Transverse colon (tissue), 4 donors: ENCODE measurements at regions not wholly inside any gene's neighbourhood (a gene's known extent, or its start where the extent isn't known, plus 50 kb on each side); places are given as distances from the start of the nearest gene placed in this dataset.

Source experiments
- DNase-seq: peaks from one replicate; pipeline ENCODE4 v3.0.0-alpha.2; 2019
- H3K27ac ChIP-seq, 4 donors: fragments of 200-600 bp; sonication (generic); 2 replicates each; pipeline ENCODE4 v1.5.1; 2016 to 2018; ENCODE audit warnings: inconsistent platforms in 4 of 4
- H3K27me3 ChIP-seq: fragments of 200-600 bp; sonication (generic); 2 replicates; pipeline ENCODE4 v1.5.1; 2017; ENCODE audit warnings: inconsistent platforms
- H3K36me3 ChIP-seq, 4 donors: fragments of 200-600 bp; sonication (generic); 2 replicates each; pipeline ENCODE4 v1.5.1; 2017 to 2019; ENCODE audit warnings: inconsistent platforms in 4 of 4
- H3K4me1 ChIP-seq, 4 donors: fragments of 200-600 bp; sonication (generic); 2 replicates each; pipeline ENCODE4 v1.5.1; 2017 to 2020; ENCODE audit warnings: inconsistent platforms in 4 of 4
- H3K4me3 ChIP-seq, 4 donors: fragments of 200-600 bp; sonication (generic); 1 replicate in 1 of 4; 2 replicates in 3 of 4; pipeline versions ENCODE4 v1.5.1 to v1.6.1; 2017 to 2019; ENCODE audit warnings: inconsistent platforms in 4 of 4
- H3K9me3 ChIP-seq, 2 donors: fragments of 200-600 bp; sonication (generic); 2 replicates each; pipeline ENCODE4 v1.5.1; 2017 to 2019; ENCODE audit warnings: inconsistent platforms in 2 of 2
- EP300 ChIP-seq: sonication (generic); formaldehyde crosslinking; IDR thresholded peaks from one replicate; pipeline ENCODE4 v1.6.1; 2017; ENCODE audit warnings: antibody characterized with exemption, low read depth
- POLR2A ChIP-seq: fragments of 450-650 bp; IDR thresholded peaks from one replicate; pipeline ENCODE4 v1.6.1; 2016; ENCODE audit warnings: antibody characterized with exemption, mild to moderate bottlenecking, moderate library complexity
- POLR2AphosphoS5 ChIP-seq, 3 donors: sonication (generic); formaldehyde crosslinking; IDR thresholded peaks; one replicate each; pipeline ENCODE4 v1.6.1; 2016; ENCODE audit warnings: antibody characterized with exemption in 3 of 3
- WGBS, 2 donors: methylation state at CpG; one replicate each; pipeline ENCODE4 v1.1.5; 2018; ENCODE audit warnings: low coverage in 1 of 2; 5-methylcytosine and 5-hydroxymethylcytosine counted together
- in situ Hi-C, 4 donors: fragments of 200-750 bp; cut with MboI; loops; one replicate each; pipeline versions ENCODE4 v1.15.0 to v1.15.1; 2017; ENCODE audit warnings: low sequenced_read_pairs in 3 of 4, low pct_ligation_motif_present in 1 of 4, low pct_unique_long_range_greater_than_20kb in 1 of 4
- intact Hi-C: fragments of 100-400 bp; cut with DNase I; formaldehyde crosslinking; loops from one replicate; pipeline ENCODE4 v1.15.1; 2023; ENCODE audit warnings: low total_unique reads
- TF ChIP-seq, protein P1 (sequence below), 5 experiments: fragments of 200-600 bp in 3 of 5; fragments of 450-650 bp in 2 of 5; sonication (generic) in 3 of 5; IDR thresholded peaks; 1 replicate in 2 of 5; 2 replicates in 3 of 5; pipeline ENCODE4 v1.5.1; 2016 to 2017; ENCODE audit warnings: antibody characterized with exemption in 5 of 5, inconsistent platforms in 3 of 5, mild to moderate bottlenecking in 2 of 5, moderate library complexity in 1 of 5

- Histone ChIP-seq H3K9me3 (no peaks in the 10 kb centered on the region), H3K4me1 (peaks cover 8 to 46% (median 20%) of the 10 kb centered on the region in 4 donors), H3K27ac (peak overlapping the region; percentile 35 to 90 (median 84)), H3K27me3 (no peaks in the 10 kb centered on the region), H3K36me3 (no peaks in the 10 kb centered on the region), H3K4me3 (no peak overlapping the region)
- no peak for TF ChIP-seq POLR2A
- TF ChIP-seq, protein P1, sequence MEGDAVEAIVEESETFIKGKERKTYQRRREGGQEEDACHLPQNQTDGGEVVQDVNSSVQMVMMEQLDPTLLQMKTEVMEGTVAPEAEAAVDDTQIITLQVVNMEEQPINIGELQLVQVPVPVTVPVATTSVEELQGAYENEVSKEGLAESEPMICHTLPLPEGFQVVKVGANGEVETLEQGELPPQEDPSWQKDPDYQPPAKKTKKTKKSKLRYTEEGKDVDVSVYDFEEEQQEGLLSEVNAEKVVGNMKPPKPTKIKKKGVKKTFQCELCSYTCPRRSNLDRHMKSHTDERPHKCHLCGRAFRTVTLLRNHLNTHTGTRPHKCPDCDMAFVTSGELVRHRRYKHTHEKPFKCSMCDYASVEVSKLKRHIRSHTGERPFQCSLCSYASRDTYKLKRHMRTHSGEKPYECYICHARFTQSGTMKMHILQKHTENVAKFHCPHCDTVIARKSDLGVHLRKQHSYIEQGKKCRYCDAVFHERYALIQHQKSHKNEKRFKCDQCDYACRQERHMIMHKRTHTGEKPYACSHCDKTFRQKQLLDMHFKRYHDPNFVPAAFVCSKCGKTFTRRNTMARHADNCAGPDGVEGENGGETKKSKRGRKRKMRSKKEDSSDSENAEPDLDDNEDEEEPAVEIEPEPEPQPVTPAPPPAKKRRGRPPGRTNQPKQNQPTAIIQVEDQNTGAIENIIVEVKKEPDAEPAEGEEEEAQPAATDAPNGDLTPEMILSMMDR (IDR thresholded peaks at IDR 0.05): no peak
- TF ChIP-seq POLR2AphosphoS5 (IDR thresholded peaks at IDR 0.05): no peak
- no peak for TF ChIP-seq EP300
- in situ Hi-C loops (no loop called here), intact Hi-C loops (no loop called here)
- whole genome bisulfite sequencing, 2 donors: 64 to 81% methylated on average over 8 to 9 of the region's 9 CpGs
- no peak for DNase-seq
Measured at GRCh38 chr9:700365-701282, 140.9 kb upstream of the DMRT1 start.

DNA sequence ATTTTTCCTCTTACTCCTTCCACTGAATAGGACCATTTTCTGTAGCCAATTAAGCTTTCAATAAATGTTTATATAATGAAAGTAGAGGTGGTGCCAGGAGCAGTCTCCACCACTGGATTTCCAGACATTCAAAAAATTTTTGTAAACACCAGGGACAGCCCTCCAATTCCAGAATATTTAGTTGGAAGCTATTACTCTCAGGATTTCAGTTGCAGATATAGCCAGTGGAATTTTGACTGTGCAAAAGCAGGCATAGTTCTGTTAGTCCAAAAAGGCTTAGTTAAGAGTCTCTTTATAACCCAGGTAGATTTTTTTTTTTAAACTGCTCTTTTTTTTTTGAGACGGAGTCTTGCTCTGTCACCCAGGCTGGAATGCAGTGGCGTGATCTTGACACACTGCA lies 138.1 kb upstream of the DMRT1 start:
- 78 to 80% methylated on average over 1 to 2 of the region's 2 CpGs for WGBS, 2 donors
- Histone ChIP-seq H3K27ac (peak overlapping the region; percentile 45 to 73 (median 70)), H3K27me3 (no peaks in the 10 kb centered on the region), H3K4me1 (peaks cover 0 to 39% (median 18%) of the 10 kb centered on the region in 4 donors), H3K36me3 (no peaks in the 10 kb centered on the region), H3K9me3 (no peaks in the 10 kb centered on the region), H3K4me3 (no peak overlapping the region)
- in situ Hi-C loops (no loop called here), intact Hi-C loops (no loop called here)
- TF ChIP-seq POLR2AphosphoS5 (IDR thresholded peaks at IDR 0.05) (no peak), EP300 (no peak), POLR2A (no peak)
- TF ChIP-seq, protein P1 (IDR thresholded peaks at IDR 0.05): no peak
- DNase-seq: no peak

DNA sequence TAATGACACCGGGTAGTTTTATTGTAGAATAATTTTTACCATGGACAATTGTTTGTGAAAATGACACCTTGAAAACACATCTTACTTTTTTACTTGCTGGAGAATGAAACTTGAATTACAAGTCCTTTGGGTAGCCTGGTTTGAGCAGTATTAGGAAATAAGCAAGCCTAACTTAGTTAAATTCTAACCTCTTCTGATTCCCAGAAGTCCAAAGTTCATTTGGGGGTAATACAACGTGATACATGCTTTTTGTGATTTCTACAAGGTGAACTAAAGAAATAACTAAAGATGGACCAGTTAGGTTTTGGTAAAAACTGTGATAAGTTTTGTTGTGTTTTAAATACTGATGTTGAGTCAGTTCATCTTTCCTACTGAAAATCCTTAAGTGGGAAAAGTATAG lies 135.4 kb upstream of the DMRT1 start:
- Histone ChIP-seq H3K27me3 (no peaks in the 10 kb centered on the region), H3K4me1 (peaks cover 0 to 40% (median 16%) of the 10 kb centered on the region in 4 donors), H3K36me3 (peaks cover 0 to 1% (median under 1%) of the 10 kb centered on the region in 4 donors), H3K9me3 (no peaks in the 10 kb centered on the region), H3K27ac (peak overlapping the region; percentile 75 to 90 (median 84)), H3K4me3 (peak overlapping the region in 2 of 4 donors; percentile 31 to 55)
- 29 to 31% methylated on average over 2 of the region's 2 CpGs for WGBS, 2 donors
- in situ Hi-C loops (no loop called here), intact Hi-C loops (no loop called here)
- TF ChIP-seq, protein P1 (IDR thresholded peaks at IDR 0.05): no peak
- no peak for TF ChIP-seq POLR2AphosphoS5 (IDR thresholded peaks at IDR 0.05)
- TF ChIP-seq EP300: no peak
- no peak for TF ChIP-seq POLR2A
- no peak for DNase-seq

DNA sequence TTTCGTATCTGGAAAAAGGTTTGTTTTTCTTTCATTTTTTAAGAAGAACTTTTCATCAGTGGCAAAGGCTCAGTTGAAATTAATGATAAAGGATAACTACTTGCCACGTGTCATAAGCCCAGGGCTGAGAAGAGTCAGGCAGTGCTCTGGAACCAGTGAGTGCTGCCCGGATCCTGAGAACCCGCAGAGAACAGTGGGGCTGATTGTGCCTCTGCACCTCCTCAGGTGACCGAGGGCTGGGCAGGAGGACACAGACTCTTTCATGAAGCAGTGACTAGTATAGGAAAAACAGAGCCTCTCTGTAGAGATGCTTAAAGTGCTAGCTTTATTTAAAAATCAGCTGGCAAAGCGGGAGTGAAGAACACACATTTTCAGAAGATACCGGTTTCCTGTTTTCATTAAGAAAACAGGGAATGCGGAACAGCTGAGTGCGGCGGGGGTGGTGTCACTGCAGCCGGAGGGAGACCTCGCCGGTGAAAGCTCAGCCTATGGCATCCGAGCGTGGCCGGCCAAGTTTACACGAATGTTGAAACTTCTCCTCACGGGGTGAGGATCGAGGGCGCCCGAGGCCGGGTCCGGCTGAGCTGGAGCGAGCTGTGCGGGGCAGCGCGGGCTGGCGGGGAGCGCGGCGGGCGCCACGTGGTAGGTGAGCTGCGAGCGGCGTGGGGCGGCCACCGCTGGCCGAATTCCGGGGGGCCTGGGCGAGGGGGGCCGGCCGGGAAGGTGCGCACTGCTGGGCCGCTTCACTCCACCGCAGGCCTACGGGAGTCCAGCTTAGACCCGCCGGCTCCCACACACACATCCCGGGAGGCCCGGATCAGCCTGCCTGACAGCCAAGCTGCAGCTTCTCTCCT lies 134.7 kb upstream of the DMRT1 start:
- Histone ChIP-seq H3K4me1 (peaks cover 0 to 40% (median 16%) of the 10 kb centered on the region in 4 donors), H3K9me3 (no peaks in the 10 kb centered on the region), H3K36me3 (peaks cover 0 to 8% (median 4%) of the 10 kb centered on the region in 4 donors), H3K27me3 (no peaks in the 10 kb centered on the region), H3K4me3 (peak overlapping the region; percentile 31 to 55 (median 41)), H3K27ac (peak overlapping the region; percentile 75 to 90 (median 84))
- WGBS, 2 donors: 15 to 31% methylated on average over 8 to 41 of the region's 51 CpGs
- TF ChIP-seq, protein P1 (IDR thresholded peaks at IDR 0.05): no peak
- TF ChIP-seq POLR2A (peak; percentile 11), POLR2AphosphoS5 (IDR thresholded peaks at IDR 0.05) (peak in 1 of 3 donors; percentile 46), EP300 (no peak)
- in situ Hi-C loops: no loop called here
- peak; percentile 55 for DNase-seq
- intact Hi-C loops: no loop called here
